Fibroblast of lung (primary cell): ENCODE measurements at regions not wholly inside any gene's neighbourhood (a gene's known extent, or its start where the extent isn't known, plus 50 kb on each side); places are given as distances from the start of the nearest gene placed in this dataset.
A peak's percentile ranks its signal among the peaks of the same experiment; 100 is the strongest.

Experiments
- DNase-seq, 2 donors: peaks; one replicate each; pipeline versions ENCODE4 v3.0.0 to v3.0.0-alpha.2; 2010; ENCODE audit warnings: low read depth in 2 of 2
- H2AFZ ChIP-seq: 2 replicates; pipeline ENCODE4 v1.5.1; 2012; ENCODE audit warnings: low read length, control low read depth, inconsistent platforms
- H3K27ac ChIP-seq: 2 replicates; pipeline ENCODE4 v1.5.1; 2011; ENCODE audit warnings: low read length, control low read depth; ENCODE audit not compliant: insufficient read depth
- H3K27me3 ChIP-seq: 2 replicates; pipeline ENCODE4 v1.5.1; 2011; ENCODE audit warnings: mild to moderate bottlenecking, low read length; ENCODE audit not compliant: control insufficient read depth, insufficient read depth
- H3K36me3 ChIP-seq: 2 replicates; pipeline ENCODE4 v1.5.1; 2011; ENCODE audit warnings: low read length; ENCODE audit not compliant: control insufficient read depth, insufficient read depth
- H3K4me1 ChIP-seq: 2 replicates; pipeline ENCODE4 v1.5.1; 2011; ENCODE audit warnings: low read length; ENCODE audit not compliant: control insufficient read depth, insufficient read depth; ENCODE audit errors: extremely low read depth
- H3K4me2 ChIP-seq: 2 replicates; pipeline ENCODE4 v1.5.1; 2011; ENCODE audit warnings: low read length, control low read depth; ENCODE audit not compliant: insufficient read depth; ENCODE audit errors: extremely low read depth
- H3K4me3 ChIP-seq, 4 experiments: fragments of 200-600 bp in 1 of 4; sonication (generic) in 1 of 4; replicated peaks in 1 of 4; 2 replicates each; pipeline ENCODE4 v1.5.1; 2011 to 2016; ENCODE audit warnings: low read length in 4 of 4, low read depth in 3 of 4, mild to moderate bottlenecking in 3 of 4, control low read depth in 2 of 4, inconsistent platforms in 1 of 4, mixed read lengths in 1 of 4; ENCODE audit not compliant: insufficient read depth in 1 of 4; ENCODE audit errors: control extremely low read depth in 1 of 4
- H3K79me2 ChIP-seq: 2 replicates; pipeline ENCODE4 v1.5.1; 2012; ENCODE audit warnings: mild to moderate bottlenecking, low read length, inconsistent platforms; ENCODE audit not compliant: control insufficient read depth, insufficient read depth
- H3K9ac ChIP-seq: 2 replicates; pipeline ENCODE4 v1.5.1; 2011; ENCODE audit warnings: mild to moderate bottlenecking, low read length, control low read depth; ENCODE audit not compliant: insufficient read depth
- H3K9me3 ChIP-seq: 2 replicates; pipeline ENCODE4 v1.5.1; 2012; ENCODE audit warnings: low read depth, low read length; ENCODE audit not compliant: control insufficient read depth, insufficient read depth
- H4K20me1 ChIP-seq: 2 replicates; pipeline ENCODE4 v1.5.1; 2011; ENCODE audit warnings: low read length; ENCODE audit not compliant: control insufficient read depth, insufficient read depth; ENCODE audit errors: extremely low read depth
- CTCF ChIP-seq, 2 donors: IDR thresholded peaks in 1 of 2; conservative IDR thresholded peaks in 1 of 2; 1 replicate in 1 of 2; 2 replicates in 1 of 2; pipeline ENCODE4 v1.5.1; 2011 to 2012; ENCODE audit warnings: low read length in 2 of 2, control low read depth in 1 of 2, inconsistent platforms in 1 of 2, low read depth in 1 of 2, mild to moderate bottlenecking in 1 of 2
- EZH2 ChIP-seq: IDR thresholded peaks from 2 replicates; pipeline ENCODE4 v1.5.1; 2012; ENCODE audit warnings: low read length, control low read depth, mild to moderate bottlenecking; ENCODE audit errors: missing control alignments

- H3K4me2 ChIP-seq, result peak overlapping the region; percentile 34
- no peaks in the 10 kb centered on the region for H3K9me3 ChIP-seq
- peak; percentile 40 to 49 for DNase-seq
- H3K9ac ChIP-seq, result no peak overlapping the region
- H3K27me3 ChIP-seq, result no peaks in the 10 kb centered on the region
- H3K27ac ChIP-seq, result peak overlapping the region; percentile 47
- no peaks in the 10 kb centered on the region for H4K20me1 ChIP-seq
- H3K4me1 ChIP-seq, result peaks cover 9% of the 10 kb centered on the region
- no peak for TF ChIP-seq CTCF (conservative IDR thresholded peaks at IDR 0.05 in 1 of 2, IDR thresholded peaks at IDR 0.05 in 1 of 2; ENCODE audit: low read depth in 1 of 2, low read length in 2 of 2)
- no peak for TF ChIP-seq EZH2
- H3K4me3 ChIP-seq, result no peak overlapping the region
- peak overlapping the region; percentile 5 for H2AFZ ChIP-seq
- H3K36me3 ChIP-seq, result no peaks in the 10 kb centered on the region
- no peaks in the 10 kb centered on the region for H3K79me2 ChIP-seq
These were observed 68.9 kb upstream of the KCNQ5 start for GRCh38 chr6:72552938-72553337.

- H3K4me1 ChIP-seq, result peaks cover 9% of the 10 kb centered on the region
- TF ChIP-seq CTCF (conservative IDR thresholded peaks at IDR 0.05 in 1 of 2, IDR thresholded peaks at IDR 0.05 in 1 of 2; ENCODE audit: low read depth in 1 of 2, low read length in 2 of 2), result no peak
- no peak for TF ChIP-seq EZH2
- H3K27me3 ChIP-seq, result no peaks in the 10 kb centered on the region
- H3K9me3 ChIP-seq, result no peaks in the 10 kb centered on the region
- no peak overlapping the region for H2AFZ ChIP-seq
- H3K9ac ChIP-seq, result no peak overlapping the region
- DNase-seq, result peak; percentile 78 to 96
- no peaks in the 10 kb centered on the region for H4K20me1 ChIP-seq
- H3K4me2 ChIP-seq, result peak overlapping the region; percentile 34
- H3K27ac ChIP-seq, result peak overlapping the region; percentile 62
- H3K36me3 ChIP-seq, result no peaks in the 10 kb centered on the region
- no peaks in the 10 kb centered on the region for H3K79me2 ChIP-seq
- H3K4me3 ChIP-seq, result peak overlapping the region in 1 of 4 experiments; percentile 3
These were observed 68.0 kb upstream of the KCNQ5 start for GRCh38 chr6:72553531-72554511.

GRCh38 chr6:72554761-72555221 lies 67.1 kb upstream of the KCNQ5 start:
- H2AFZ ChIP-seq, result peak overlapping the region; percentile 15
- DNase-seq, result peak in 1 of 2 donors; percentile 70
- no peaks in the 10 kb centered on the region for H3K27me3 ChIP-seq
- TF ChIP-seq EZH2 (no peak), CTCF (conservative IDR thresholded peaks at IDR 0.05 in 1 of 2, IDR thresholded peaks at IDR 0.05 in 1 of 2; ENCODE audit: low read depth in 1 of 2, low read length in 2 of 2) (no peak)
- H3K27ac ChIP-seq, result peak overlapping the region; percentile 62
- peaks cover 9% of the 10 kb centered on the region for H3K4me1 ChIP-seq
- H3K36me3 ChIP-seq, result no peaks in the 10 kb centered on the region
- H3K4me2 ChIP-seq, result peak overlapping the region; percentile 34
- H4K20me1 ChIP-seq, result no peaks in the 10 kb centered on the region
- H3K9ac ChIP-seq, result no peak overlapping the region
- H3K79me2 ChIP-seq, result no peaks in the 10 kb centered on the region
- no peaks in the 10 kb centered on the region for H3K9me3 ChIP-seq
- no peak overlapping the region for H3K4me3 ChIP-seq
